UCSD-AML1 (cell line): ENCODE measurements at regions not wholly inside any gene's neighbourhood (a gene's known extent, or its start where the extent isn't known, plus 50 kb on each side); places are given as distances from the start of the nearest gene placed in this dataset.

Source experiments
- DNase-seq: peaks from one replicate; lab custom pipeline; 2025; ENCODE audit not compliant: unreplicated experiment; lab: John Stamatoyannopoulos, UW

DNA sequence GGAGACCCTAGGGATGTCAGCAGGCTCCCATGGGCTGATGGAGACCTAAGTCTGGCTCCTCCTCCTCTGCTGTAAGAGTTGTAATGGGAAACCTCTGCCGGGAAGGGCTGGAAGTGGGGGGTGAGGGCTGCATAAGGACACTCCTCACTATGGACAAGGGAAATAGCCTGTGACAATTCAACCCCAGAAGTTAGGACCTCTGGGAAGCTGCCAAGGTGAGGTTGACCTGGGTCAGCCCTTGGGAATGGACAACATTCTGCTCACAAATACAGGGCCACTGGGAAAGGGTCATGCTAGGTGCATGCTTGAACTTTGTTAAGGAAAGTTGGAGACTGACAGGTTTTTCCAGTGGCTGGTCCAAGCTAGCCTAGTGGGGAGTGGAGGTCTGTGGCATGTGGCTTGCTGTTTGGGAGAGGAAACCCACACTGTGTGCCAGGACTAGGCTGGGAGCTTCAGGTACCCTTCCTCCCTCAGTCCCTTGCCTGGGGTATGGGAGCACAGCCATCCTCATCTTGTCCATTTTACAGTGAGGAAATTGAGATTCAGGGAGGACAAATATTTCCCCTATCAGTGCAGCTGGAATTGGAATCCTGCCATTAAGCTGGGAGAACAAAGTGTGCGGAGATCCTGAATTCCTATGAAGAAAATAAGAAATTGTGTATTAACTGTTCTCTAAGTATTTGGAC lies 190.4 kb downstream of the SALL1 start:
- DNase-seq: no peak

DNA sequence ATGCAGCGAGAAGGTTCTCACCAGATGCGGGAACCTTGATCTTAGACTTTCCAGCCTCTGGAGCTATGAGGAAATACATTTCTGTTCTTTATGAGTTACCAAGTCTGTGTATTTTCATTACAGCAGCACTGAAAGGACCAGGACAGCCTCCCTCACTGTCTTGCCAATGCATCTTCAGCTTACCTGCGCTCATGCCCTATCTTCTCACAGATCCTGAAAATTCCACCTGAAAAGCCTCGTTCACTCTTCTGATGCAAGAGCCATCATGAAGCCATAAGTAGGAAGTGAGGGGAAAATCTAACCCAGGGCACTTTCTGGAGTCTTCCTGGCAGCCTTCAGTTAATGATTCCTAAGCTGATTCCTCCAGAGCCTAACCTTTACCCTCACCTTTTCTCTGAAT lies 194.0 kb downstream of the SALL1 start:
- DNase-seq: no peak

DNA sequence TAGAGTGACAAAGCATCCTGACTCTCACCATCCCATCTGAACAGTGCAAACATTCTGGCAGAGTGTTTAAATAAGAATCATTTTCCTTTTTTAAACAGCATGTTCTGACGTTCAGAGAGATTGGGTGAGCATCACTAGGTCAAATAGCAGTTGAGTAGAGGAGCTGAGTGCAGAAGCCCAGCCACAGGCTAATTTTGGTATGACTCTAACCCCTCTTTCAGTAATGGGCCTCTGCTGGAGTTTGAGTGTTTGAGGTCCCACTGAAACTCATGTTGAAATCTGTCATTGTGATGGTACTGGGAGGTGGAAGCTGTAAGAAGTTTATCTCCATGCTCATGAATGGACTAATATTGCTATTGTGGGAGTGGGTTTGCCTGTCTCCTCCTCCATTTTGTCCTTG lies 194.4 kb downstream of the SALL1 start:
- DNase-seq: no peak

DNA sequence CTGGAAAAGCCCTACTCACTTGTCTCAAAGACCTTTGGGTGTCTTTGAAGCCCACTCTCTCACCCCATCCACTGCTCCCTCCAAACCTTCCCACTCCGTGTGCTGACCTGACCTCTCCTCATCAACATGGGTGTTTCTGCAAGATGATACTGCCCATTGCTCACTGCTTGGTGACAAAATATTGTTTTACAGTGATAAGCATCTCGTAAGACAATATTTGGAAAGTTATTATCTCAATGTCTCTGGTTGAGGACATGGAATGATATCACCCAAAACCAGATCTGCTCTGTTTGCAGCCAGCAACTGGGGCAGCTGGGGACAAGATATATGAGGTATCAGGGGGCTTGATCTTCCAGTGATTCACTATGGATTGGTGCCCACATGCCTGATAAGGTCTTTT lies 195.8 kb downstream of the SALL1 start:
- no peak for DNase-seq

DNA sequence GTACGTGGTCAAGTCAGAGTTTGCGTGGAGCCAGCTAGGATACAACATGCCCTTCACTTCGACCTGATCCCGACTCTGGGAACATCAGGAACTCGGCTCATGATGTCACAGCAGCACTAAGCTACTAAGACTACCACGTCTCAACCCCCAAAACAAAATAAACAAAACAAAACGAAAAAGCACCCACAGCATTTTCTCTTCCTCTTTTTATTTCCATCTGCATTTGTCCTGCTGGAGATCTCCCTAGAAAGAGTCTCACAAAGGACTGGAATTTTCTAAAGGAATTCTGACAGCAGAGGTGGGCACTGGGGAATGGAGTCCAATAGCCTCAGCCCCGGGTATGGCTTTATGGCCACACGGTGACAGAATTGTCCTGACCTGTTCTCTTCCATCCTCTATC lies 196.6 kb downstream of the SALL1 start:
- DNase-seq: no peak

DNA sequence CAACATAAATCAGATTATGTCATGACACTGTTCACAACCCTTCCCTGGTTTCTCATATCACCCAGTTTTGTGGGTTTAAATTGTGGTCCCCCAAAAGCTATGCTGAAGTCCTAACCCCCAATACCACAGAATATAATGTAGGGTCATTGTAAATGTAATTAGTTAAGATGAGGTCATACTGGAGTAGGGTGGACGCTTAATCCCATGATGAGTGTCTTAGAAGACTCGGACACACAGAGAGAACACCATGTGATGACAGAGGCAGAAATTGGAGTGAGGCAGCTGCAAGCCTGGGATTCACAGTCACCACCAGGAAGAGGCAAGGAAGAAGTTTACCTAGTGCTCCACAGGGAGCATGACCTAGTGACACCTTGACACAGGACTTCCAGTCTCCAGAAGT lies 197.8 kb downstream of the SALL1 start:
- DNase-seq: no peak

DNA sequence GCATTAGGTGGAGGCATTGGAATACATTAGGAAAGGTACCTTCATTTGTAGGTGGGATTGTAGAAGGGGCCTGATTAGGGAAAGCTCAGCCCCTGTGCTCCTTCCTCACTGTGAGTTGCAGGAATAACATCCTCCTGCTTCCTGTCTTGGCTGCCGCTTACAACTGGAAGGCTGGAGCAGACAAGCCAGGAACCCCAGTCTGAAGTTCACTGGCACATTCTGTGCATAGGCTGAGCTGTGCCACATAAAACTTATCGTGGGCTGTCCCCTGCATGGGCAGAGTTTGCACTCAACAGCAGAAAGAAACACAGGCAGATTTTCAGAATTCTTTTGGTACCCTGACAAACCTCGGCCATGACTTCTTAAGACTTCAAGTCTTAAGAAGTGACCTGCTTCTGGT lies 200.1 kb downstream of the SALL1 start:
- no peak for DNase-seq

DNA sequence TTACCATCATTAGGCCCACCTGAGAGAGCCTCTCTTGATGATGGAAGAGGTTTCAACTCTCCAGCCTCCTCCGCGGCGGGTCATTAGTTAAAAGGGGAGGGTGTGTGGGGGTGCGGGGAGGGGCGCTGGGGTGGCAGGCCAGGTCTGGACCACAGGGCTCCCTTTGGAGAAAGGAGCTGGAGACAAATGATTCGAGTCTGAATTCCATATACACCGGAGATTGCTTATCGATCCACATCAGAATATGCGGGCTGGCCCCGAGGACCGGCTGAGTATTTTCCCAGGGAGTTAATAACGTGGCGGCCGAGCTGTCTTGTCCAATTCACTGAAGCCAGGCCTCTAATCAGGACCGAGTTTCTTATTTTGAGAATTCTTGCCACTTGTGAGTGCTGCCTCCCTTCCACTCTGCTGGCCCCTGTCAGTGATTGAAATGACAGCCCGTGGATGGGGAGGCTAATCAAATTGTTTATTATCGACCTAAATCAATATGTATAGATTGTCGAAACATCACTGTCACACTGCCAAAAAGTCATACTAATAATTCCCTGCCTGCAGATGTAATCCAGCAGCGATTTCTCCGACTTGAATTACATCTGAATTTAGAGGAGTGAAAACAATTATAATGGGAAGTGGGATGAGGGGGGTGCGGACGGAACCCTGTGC lies 202.7 kb downstream of the SALL1 start:
- DNase-seq: no peak

DNA sequence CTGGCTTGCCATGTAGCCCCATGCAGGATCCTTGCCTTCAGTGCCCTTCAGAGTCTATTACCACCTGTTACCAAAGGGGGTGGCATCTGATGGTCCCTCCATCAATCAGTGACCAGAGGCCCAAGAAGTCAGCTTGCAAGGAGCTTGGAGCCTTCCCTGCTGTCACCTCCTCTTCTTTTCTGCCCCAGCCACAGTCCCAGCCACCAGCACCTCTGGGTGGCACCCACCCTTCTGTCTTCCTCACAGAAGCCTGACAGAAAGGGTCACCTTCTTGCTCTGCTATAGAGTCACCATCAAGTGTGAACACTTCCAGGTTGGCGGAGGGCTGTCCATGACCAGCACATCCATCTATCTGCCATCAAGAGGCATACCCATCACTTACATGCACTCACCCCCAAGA lies 203.2 kb downstream of the SALL1 start:
- no peak for DNase-seq

DNA sequence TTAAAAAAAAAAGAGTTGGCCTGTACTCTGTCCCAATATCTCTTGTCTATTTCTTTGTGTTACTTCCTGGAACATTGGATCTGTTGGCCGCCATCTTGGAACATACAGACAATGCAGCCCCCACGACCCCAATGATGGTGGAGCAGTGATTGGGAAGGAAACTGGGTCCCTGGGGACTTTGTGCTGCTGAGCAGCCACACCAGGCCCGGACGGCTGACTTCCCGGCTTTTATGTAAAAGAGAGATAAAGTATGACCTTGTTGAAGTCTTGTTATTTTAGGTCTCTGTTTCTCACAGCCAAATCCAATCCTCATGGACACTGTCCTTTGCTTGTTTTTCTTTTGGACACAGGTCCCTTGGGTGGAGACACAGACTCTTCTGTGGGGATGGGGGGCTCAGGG lies 204.5 kb downstream of the SALL1 start:
- no peak for DNase-seq

DNA sequence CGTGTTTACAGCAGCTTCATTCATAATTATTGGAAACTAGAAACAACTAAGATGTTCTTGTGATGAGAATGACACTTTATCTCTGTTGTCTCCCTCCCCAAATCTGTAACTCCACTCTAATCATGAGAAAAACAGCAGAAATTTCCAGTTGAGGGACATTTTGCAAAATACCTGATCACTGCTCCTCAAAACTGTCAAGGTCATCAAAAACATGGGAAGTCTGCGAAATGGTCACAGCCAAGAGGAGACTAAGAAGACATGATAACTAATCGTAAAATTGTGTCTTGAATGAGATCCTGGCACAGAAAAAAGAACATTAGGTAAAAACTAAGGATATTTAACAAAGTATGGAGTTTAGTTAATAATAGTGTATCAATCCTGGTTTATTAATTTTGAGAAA lies 204.2 kb downstream of the CYLD start:
- DNase-seq: no peak

DNA sequence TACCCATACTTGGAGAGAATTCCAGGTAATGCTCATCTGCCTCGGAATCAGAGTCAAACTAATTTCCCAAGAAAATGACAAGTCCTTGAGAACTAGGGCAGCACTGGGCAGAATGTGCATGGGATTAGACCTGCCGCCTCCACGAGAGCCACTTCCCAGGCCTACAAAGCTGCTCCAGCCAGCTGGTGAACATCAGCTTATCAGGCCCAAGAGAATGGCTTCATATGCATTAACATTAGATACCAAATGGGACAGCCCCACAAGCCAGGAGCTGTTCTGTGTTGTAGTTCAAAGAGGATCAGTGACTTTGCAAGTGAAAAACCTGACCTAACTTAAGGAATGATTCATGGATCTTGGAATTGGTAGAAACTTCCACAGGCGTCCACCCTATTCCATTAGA lies 203.3 kb downstream of the CYLD start:
- DNase-seq: no peak

DNA sequence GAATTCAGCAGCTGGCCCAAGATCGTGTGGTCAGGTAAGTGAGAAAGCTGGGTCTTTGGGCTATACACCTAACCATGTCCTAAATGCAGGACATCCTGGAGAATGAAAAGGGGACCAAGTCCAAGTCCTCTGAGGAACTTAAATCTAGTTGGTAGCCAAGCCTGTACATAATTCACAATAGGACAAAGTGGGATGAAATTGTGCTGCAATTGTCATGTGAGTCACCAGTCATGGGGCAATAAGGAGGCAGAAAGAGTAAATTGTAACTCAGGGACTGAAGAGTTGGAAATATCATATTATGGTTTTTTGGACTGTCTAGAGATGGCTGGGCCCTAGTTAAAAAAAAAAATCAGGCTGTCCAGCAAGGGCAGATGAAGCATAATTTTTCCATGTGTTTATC lies 202.6 kb downstream of the CYLD start:
- no peak for DNase-seq

DNA sequence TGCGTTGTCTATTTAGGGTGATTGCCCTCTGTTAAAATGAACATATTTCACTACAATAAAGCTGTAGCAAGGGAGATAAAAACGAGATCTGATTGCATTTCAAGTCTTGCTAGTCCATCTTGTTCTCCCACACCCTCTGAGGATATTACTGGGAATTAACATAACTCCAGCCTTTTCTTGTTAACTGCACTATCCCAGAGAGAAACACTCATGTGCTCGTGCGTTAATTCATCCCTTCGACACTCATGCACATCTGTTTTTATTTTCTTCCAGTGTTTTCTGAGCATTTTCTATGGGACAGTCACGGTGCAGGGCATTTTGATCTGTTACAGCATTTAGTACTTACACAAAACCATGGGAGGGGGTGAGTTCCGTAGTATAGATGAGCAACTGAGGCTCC lies 202.1 kb downstream of the CYLD start:
- no peak for DNase-seq

DNA sequence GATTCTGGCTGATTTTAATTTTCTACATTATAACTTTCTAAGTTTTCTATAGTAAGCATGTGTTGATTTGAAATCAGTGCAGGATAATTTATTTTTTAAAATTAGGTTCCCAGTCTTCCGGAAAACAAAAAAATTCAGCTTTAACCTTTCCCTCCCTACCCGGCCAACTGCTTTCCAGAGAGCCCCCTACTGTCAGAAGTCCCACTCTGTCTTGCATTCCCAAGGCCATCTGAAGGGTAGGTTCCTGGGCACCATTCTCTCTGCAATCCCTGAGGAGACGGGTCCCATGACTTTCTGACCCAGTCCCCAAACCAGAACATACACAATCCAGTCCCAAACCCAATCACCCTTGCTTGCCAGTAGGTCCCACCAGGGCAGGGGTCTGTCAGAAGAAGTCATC lies 200.3 kb downstream of the CYLD start:
- DNase-seq: no peak

DNA sequence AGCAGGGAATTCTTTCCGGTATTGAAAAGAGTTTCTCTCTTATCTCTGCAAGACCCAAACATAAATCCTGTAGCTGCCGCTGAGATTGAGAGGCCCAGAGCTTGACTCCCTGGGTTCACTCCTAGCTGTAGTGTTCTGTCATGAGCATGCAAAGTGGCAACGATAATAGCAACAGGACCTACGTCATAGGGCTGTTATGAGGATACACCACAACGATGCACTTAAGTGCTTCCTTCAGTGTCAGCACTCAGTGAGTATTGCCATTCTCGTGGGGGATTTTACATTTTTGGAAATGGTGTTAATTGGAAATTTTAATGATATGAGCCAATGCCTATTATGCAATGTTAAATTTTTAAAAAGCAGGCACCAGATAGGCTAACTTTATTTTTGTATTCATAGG lies 199.8 kb downstream of the CYLD start:
- no peak for DNase-seq

DNA sequence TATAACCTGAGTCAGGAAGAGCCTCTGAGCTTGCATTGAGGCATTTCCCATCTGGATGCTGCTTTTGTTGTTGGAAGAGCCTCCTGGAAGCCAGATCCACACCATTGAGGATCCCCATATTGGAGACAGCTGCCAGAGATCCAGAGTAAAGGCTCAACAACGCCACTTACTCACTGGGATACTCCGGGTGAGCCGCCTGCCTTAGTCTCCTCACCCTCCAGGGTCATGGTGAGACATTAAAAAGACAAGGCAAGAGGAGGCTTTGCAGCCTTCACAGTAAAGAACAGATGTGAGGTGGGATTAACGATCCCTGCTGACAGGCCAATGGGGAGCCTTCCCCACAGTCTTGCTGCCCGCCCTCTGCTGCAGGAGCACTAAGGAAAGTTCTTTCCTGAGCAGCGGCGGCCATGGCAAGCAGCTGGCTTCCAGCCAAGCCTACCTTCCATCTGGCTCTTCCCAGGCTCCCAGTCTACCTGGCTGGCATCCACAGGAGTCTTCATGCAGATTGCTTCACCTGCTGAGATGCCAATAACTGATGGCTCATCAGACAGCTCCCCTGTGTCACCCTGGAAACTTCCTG lies 198.5 kb downstream of the CYLD start:
- no peak for DNase-seq

DNA sequence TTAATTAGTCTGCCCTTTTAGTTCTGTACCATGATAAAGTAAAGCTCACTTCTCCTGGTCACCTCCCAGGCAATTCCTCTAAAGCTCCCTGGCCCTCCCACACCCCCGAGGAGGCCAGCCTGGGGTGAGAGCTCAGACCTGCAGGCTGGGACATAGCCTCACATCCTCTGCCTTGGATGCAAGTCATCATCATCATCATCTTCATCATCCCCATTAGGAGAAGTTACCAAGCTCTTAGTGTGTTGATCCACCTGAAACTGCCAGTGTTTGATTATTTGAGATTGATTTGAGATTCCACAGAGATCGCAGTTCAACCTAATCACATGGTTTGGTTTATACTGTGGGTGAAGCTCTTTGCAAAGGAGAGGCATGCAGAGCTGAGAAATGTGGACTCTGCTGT lies 197.5 kb downstream of the CYLD start:
- no peak for DNase-seq

DNA sequence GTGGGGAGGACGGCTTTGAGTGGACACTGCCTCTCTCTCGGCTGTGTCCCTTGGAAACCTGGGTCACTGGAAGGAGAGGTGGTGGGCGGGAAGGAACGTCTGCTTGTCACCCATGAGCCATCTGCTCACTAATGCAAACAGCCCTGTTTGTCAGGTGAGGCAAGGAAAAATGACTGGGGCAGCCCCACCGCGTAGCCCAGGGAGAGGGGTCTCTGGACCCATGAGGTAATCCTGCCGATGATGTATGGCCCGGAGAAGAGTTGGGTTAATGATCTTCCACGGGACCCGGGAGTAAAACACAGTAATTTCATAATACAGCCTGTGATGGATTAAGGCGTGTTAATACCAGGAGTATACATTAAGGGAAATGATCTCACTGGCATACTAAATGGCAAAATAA lies 197.0 kb downstream of the CYLD start:
- DNase-seq: no peak

DNA sequence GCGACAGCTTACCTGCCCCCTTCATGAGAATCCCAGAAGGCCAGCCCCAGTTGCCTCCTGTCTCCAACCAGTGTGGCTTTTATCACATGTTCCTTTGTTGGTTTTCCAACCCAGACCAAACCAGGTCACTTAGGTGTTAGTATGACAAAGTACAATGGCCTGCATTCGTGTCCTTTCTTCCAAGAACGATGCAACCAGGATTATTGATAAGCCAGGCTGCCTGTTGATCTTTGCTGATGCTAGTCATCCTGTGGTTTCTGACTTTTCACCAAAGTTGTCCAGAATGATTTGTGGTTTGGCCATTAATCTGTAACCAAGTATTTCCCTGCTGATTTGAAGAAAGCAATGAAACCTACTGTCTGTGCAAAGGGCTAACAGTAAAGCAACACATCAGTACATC lies 191.4 kb downstream of the CYLD start:
- DNase-seq: no peak

DNA sequence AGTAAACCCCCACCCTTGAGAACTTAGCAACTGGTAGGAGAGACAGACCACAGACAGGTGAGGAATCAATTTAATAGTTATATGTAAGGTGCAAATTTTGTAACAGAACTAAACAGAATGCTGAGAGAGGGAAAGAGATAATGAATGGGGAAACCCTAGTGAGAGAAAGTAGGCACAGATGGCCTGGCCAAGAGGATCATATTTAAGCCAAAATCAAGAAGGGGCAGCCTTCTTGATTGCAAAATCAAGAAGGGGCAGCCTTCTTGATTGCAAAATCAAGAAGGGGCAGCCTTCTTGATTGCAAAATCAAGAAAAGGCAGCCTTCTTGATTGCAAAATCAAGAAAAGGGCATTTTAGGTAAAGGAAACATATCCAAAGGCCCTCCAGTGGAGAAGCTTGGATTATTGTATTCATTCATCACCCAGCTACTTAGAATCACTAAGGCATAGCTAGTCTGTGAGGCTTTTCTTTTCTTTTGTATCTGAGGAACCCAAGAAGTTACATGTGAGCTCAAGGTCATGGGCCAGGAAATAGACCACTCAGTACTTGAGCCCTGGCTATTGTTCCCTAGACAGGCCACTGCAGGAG lies 190.6 kb downstream of the CYLD start:
- DNase-seq: no peak

DNA sequence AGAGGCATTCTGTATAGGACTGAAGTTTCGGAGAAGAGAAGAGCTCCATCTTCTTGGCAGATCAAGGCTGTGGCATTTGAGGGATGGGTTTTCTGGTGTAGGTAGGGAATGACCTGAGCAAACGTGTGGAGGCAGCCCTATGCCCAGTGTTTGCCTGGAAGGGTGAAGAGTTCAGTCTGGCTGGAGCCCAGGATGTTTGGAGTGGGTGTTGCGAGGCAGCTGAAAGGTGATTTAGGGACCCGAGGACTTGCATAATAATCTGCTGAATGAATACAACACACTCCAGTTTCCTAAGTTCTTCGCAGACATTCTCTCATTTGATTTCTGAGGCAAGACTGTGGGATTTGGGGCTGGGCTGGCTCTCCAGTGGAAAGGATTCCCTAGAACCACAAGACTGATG lies 186.2 kb downstream of the CYLD start:
- DNase-seq: no peak
